NCI-H2029 (cell line): ENCODE measurements at regions not wholly inside any gene's neighbourhood (a gene's known extent, or its start where the extent isn't known, plus 50 kb on each side); places are given as distances from the start of the nearest gene placed in this dataset.
"Not testable (repeated sequence)": the region's sequence is repeated elsewhere in the genome, so short reads cannot be mapped to it uniquely, and the experiment has no call there.

ENCODE experiments used
- DNase-seq: peaks from one replicate; lab custom pipeline; 2025; lab: John Stamatoyannopoulos, UW

DNA sequence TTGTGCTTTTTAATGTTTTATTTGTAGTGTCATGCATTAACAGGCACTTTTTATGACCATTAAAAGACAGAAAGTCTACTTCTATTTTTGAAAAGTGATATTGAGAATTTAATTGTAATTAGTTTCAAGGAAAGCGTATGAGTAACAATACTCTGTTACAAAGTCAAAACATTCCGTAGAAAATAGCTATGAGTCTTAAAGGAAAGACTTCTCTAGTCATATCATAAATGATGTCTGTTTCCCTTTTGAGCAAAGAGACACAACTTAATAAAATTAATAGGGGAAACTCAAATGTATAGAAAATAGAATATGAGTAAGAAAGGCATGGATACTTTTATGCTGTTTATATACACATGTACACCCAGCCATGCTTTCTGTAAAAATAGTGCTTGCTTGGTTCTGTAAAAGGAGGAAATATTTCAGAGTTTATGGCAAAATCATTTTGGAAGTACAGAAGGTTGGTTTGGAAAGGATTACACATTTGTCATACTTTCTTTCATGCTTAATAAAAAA is 107.8 kb upstream of the AHI1 start:
- no peak for DNase-seq

DNA sequence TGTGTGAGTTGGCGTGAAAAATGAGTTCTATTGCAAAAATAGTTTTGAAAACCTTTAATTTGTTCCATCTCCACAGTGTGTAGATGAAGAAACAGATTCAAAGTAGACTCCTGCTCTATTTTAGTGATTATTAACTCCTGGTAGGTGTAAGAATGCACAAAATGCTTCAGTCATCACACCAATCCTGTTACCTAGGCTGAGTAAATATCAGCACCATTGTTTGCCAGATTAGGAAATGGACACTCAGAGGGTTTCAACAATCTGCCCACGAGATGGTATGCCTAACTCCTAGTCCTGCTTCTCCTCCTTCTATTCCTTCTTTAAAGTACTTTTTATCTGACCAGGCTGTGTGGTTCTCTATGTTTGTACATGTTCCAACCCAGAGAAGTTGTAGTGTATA is 108.9 kb upstream of the AHI1 start:
- no peak for DNase-seq

DNA sequence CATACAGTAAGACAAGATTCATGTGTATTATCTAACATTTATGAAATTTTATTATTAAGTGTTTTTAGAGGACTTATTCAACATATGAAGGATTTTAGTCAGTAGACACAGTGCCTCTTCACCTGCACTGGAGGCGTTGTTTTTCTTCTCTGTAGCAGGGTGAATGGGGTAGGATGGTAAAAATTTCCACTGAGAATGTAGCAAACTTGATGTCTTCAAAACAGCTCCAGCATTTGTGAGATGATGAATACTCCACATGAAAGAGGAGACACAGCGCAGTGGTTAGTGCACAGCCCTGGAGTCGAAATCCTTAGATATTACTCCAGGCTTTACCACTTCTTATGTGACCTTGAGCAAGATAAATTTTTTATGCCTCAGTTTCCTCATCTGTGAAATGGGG is 110.5 kb upstream of the AHI1 start:
- no peak for DNase-seq

DNA sequence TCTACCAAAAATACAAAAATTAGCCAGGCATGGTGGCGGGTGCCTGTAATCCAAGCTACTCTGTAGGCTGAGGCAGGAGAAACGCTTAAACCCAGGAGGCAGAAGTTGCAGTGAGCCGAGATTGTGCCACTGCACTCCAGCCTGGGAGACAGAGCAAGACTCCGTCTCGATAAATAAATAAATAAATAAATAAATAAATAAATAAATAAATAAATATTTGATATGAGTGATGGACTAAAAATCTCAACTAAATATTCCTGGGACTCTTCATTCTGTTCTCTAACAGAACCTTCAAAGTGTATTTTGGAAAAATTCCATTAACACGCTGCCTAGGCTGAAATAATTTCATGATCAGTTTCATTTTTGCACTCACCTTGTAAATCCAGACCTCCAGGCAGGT is 112.7 kb upstream of the AHI1 start:
- DNase-seq, result not testable (repeated sequence)

DNA sequence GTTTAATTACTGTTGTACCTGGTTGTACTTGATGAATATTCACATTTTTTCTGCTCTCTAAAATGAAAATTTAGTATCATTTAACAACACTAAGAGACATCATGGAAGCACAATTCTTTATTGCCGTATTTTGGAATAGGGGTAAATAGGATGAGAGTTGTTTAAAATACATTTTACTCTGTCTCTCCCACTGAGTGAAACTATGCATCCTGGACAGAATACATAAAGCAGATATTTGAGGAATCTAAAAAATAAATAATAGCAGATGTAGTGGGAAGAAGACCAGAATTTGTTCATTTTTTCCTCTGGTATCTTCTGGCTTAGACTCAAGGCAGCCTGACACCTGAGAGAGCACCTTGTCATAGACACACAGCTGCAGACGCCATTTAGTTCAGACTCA is 119.1 kb upstream of the AHI1 start:
- DNase-seq, result no peak

DNA sequence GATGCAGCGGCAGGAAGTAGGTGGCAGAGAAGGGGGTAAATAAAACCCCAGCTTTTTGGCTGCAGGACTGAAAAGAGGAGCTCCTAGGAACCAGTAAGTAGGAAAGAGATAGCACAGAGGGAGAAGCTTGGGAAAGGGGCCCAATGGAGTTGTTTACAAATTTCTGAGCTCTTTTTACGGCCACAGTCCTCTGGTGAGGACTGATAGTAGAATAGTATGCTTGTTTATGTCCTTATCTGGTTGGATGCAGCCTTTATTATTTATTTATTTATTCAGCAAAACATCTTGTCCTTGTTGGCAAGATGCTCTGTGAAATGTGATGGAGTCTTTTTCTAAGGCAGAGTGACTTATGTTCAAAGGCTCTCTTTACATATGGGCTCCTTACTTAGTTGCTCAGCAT is 119.7 kb upstream of the AHI1 start:
- no peak for DNase-seq

DNA sequence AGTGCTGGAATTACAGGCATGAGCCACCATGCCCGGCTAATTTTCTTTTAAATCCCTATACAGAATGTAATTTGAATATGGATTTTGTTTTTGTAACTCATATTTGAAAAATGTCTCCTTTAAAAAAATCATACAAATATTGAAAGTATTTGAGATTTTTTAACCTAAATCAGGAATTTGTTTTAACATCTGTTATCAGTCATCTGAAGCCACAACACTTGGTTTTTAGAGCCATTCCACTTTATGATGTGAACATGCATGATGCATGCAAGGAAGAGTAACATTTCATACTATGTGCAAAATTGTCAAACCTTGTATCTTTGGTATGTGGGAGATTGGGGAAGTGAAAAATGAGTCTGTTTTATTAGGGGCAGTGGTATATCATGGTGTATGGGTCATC is 124.5 kb upstream of the AHI1 start:
- no peak for DNase-seq

DNA sequence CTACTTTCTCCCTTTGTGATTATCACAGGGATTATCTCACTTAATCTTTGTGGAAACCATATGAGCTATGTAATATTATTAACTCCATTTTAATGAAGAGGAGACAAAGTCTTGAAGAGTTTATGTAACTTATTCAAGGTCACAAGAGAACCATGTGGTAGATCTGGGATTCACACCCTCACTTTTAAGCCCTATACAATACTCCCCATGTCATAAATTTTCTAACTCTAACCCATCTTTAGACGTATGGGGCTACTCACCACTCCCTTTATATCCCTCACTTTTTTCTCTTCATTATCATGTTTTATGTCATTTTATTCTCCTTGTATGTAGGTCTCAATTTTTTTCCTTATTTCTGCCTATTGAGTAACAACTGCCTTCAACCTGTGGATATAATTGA is 126.4 kb upstream of the AHI1 start:
- no peak for DNase-seq

DNA sequence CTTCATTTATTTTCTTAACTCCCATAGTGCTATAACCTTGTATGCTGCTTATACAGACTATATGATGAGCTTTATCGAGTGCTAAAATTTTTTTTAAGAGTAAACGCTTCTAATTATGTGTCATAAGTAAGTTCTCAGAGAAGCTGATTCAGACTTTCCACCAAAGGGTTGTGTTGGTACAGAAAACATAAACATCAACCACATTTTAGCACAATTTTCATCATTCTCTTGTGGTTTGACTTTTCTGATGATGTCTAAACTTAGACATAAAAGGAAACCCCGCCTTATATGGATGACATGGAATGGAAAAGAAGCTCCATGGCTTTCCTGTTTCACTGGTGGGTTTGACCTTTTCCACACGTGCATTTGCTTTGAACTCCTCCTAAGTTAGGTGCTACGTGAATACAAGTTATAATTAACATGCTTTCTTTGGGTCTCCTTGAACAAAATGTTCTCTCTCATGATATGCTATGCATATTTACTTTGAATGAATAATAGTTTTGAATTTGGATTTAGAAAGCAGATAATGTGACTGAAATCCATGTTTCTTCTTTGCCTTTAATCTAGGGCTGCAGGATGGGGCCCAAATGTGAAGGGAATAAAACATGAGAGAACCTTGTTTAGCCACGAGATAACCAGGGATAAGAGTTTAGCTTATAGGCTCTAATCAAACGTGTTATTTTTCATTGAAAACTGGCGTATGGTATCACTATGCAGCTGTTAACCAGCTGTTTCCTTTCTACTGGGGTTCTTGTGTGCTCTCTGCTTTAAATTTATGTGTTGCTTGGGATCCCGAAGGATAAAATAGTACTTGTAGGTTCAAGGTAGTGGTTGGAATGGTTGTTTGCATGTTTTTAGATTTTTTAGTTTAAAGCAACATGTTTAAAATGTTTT is 127.1 kb upstream of the AHI1 start:
- DNase-seq, result no peak

DNA sequence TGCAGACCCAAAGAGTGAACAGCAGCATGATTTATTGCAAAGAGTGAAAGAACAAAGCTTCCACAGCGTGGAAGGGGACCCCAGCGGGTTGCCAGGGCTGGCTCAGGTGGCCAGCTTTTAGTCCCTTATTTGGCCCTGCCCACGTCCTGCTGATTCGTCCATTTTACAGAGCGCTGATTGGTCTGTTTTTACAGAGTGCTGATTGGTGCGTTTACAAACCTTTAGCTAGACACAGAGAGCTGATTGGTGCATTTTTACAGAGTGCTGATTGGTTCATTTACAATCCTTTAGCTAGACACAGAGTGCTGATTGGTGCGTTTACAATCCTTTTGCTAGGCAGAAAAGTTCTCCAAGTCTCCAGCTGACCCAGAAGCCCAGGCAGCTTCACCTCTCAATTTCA is 128.5 kb upstream of the AHI1 start:
- DNase-seq, result not testable (repeated sequence)

DNA sequence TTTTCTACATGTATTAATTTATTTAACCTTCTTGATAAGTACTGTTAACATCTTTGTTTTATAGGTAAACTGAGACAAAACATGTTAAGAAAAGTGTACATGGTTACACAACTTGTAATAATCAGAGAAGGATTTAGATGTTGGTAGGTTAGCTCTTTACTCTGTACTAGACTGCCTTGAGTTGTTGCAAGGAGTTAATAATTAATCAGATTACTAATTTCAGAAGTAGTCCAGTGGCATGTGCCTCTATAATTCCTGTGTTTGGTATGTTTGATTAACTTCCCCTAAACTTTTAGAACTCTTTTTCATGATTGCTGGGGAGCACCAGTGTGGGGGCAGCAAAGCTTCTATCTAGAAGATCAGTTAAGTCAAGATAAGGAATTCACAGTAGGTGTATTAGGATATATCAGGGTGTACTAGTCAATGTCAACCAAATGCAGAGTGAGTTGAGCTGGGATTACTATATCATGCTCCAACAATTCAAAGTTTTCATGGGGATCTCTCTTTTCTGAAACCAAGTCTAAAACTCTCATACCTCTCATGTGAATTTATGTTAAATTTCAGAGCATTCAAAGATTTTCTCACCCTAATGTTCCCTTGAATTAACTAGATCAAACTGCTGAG is 129.7 kb upstream of the AHI1 start:
- DNase-seq, result no peak

DNA sequence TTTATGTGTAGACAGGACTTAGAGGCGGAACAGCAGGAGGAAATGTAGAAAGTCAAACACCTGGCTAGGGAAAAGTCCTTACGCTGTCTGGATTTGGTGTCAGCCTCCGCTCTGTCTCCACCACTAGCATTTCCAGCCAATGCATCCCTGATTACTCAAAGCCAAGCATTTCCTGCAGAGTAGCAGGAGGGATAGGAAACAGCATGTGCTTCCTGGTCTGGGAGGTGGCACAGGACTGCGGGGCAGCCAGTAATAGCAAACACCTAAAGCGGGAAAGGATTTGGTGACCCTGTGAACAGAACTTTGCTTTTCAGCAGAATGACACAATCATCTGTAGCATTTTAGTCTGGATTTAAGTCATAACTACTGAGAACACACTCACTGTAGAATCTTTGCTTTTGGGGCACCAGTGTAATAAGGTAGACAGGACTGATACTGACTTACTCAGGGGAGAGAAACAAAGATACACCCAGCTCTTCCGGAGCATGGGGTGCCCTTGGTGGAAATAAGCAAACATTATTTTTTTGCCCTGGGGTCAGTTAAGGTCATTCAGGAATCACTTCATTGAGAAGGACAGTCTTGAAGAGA is 133.3 kb upstream of the AHI1 start:
- DNase-seq, result no peak

DNA sequence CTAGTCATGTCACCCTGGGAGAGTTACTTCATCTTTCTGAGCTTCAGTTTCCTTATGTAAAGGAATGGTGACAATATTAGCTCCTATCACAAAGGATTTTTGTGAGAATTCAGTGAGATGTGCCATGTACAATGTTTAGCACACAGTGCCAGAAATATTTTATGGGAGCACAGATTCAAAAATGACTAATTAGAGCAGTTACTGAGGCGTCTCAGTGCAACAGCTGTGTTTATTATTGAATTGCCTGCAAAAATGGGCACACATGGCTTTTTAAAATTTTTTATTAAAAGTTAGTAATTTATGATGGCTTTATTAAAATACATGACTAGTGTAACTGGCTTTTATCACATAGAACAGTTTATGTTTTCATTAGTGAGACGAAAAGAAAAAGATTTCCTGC is 134.3 kb upstream of the AHI1 start:
- DNase-seq, result no peak

DNA sequence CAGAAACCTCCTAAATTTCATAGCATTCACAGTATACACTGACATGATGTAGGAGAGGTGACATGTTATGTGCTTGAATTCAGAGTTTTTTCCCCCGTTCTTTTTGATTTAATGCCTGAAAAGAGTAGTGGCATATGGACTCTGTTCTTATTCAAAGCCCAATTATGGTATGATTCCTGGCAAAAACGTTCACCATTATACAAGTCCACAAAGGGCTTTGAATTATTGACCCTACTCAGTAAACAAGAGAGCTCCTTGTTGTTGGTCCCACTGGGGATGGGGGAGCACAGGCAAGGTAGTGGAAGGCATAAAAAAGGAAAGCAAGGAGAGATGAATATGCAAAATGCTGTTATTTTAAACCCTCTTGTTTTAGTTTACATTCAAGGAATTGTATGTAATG is 136.0 kb upstream of the AHI1 start:
- DNase-seq, result no peak

DNA sequence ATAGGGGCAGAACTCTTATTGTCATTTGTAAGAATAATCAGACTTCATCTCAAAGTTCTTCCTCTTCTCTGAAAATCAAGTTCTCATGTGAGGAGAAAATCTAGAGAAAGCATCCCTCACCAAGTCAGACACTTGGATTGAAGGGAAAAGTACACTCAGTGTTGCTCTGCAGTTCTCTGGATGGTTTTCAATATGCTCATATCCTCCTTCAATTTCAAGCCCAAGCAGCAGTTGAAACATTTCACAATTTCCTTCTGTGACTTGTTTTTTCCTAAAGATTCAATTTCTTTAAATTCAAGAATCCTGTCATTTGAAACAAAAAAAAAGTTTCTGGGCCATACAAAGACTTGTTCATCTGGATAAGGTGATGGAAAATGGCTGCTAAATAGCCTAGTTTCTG is 140.2 kb upstream of the AHI1 start:
- no peak for DNase-seq

DNA sequence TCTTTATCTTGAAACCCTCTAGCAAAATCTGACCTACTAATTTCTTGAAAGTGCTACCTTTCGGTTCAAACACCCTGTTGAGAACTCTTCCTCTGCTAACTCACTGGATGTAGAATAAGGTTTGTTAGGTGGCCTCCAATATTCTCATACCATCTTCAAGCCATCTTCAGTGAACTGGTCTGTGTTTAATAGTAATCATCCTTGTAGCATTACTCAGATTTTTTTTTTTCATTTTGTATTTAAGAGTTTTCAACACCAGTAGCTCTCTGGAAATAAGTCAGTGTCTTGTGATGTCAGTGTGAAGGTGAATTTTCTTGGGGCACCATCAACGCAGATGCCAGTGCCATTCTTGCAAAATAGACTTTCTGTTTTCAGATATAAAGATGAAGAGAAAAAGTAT is 140.6 kb upstream of the AHI1 start:
- no peak for DNase-seq

DNA sequence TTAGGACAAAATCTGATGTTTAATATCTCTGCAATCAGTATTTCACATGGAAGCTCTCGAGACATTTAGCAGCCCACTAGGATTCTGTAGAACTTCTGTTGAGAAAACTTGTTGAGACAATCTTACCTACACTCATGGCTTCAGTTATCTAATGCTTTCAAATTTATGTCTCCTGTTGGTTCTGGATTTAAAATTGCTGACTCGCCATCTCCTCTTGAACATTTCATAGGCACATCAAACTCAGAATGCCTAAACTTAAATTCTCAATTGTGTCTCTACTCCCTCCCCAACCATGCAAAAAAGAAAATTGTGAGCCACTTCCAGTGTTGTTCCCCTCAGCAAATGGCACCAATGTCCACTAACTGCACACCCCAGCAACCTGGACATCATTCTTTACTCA is 142.5 kb upstream of the AHI1 start:
- no peak for DNase-seq

DNA sequence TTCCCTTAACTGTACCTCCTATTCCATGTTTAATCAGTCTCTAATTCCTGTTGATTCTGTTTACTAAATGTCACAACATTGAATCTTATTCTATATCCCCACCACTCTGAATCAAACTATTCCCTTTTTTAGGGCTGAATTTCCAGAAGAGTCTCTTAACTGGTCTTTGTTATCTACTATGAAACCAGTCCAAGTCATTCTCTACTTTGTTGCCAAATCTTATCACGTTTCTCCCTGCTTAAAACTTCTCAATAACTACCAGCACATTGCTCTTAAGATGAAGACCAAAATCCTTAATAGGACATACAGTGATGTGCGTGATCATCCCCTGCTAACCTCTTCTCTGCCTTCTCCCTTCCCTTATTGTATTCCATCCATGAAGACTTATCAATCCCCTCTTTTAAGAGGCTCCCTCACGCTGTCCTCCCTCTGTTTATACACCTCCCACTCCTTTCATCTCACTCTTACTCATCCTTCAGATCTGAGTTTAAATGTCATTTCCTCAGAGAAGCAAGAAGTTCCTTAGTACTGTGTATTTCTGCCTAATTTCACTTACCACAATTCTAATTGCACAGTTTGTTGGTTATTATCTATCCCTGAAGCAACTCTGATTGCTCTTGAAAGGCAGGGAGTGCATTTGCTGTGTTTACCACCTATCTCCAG is 143.0 kb upstream of the AHI1 start:
- DNase-seq, result no peak

DNA sequence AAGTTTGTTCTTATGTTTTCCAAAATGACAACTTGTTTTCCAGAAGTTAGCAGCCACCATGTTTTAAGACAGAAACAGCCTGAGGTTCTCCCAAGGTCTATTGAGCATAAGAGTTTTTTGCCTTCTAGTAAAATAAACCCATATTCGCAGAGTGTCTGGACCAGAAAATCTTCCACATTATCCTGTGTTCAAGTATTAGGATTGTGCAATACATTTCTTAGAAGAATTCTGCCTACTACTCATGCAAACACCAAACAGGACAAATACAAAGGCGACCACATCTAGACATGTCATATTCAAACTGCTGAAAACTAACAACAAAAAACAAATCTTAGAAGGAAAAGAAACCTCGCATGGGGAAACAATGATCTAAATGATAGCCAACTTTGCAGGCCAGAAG is 145.4 kb upstream of the AHI1 start:
- DNase-seq, result no peak

DNA sequence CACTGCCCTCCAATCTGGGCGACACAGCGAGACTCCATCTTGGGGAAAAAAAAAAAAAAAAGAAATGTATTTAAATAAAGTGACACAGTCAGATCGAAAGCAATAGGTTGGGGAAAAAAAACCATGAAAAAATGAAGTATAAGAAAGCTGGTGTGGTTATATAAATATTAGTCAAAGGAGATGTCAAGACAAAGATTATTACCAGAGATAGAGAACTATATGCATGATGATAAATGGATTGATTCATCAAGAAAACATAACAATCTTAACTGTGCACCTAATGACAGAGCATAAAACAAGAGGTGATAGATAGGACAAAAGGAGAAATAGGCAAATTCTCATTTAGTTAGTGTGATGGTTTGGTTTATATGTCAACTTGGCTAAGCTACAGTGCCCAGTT is 146.9 kb upstream of the AHI1 start:
- DNase-seq, result no peak

DNA sequence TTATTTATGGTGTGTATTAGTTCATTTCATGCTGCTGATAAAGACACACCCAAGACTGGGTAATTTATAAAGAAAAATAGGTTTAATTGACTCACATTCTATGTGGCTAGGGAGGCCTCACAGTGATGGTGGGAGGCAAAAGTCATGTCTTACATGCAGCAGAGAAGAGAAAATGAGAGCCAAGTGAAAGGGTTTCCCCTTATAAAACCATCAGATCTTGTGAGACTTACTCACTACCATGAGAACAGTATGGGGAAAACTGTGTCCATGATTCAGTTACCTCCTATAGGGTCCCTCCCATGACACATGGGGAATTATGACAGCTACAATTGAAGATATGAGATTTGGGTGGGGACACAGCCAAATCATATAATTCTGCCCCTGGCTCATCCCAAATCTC is 150.0 kb upstream of the AHI1 start:
- DNase-seq, result no peak

DNA sequence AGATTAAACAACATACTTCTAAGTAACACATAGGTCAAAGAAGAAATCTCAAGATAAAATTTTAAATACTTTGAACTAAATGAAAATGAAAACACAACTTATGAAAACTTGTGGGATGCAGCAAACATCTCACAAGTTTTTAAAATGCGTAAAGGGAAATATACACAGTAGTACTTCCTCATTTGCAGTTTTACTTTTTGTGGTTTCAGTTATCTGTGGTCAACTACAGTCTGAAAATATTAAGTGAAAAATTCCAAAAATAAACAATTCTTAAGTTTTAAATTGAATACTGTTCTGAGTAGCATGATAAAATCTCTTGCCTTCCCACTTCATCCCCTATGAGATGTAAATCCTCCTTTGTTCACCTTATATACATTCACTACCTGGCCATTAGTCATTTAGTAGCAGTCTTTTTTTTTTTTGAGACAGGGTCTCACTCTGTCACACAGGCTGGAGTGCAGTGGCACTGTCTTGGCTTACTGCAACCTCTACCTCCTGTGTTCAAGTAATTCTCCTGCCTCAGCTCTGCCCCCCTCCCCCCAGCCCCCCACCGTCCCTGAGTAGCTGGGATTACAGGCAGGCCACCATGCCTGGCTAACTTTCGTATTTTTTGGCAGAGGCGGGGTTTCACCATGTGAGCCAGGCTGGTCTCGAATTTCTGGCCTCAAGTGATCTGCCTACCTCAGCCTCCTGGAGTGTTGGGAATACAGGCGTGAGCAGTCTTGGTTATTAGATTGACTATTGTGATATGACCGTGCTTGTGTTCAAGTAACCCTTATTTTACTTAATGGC is 154.6 kb upstream of the AHI1 start:
- DNase-seq, result no peak
